HG03378 (cell line): ENCODE measurements at regions not wholly inside any gene's neighbourhood (a gene's known extent, or its start where the extent isn't known, plus 50 kb on each side); places are given as distances from the start of the nearest gene placed in this dataset.

ENCODE experiments used
- ATAC-seq: cut with Tn5 transposase; IDR thresholded peaks from one replicate; pipeline ENCODE4 v1.9.1; 2021; ENCODE audit warnings: mild to moderate bottlenecking, moderate library complexity; ENCODE audit not compliant: unreplicated experiment

GRCh38 chr16:87074641-87075318 is 242.4 kb downstream of the C16orf95 start:
- ATAC-seq, result no peak

DNA sequence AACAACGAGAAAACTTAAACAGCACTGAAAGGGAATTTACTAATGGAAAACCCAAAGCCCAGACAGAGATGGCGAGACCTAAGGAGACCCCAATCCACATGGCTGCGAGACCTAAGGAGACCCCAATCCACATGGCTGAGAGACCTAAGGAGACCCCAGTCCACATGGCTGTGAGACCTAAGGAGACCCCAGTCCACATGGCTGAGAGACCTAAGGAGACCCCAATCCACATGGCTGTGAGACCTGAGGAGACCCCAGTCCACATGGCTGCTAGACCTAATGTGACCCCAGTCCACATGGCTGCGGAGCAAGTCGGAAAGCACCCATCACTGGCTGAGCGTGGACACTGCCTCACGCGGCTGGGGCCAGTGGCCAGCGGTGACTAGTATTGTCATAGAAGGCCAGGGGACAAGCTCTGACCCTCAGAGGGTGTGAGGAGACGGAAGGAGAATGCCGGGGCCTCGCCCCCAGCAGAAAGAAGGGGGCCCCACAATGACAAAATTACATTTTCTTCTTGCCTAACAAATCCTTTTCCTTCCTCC is 241.8 kb downstream of the C16orf95 start:
- no peak for ATAC-seq

DNA sequence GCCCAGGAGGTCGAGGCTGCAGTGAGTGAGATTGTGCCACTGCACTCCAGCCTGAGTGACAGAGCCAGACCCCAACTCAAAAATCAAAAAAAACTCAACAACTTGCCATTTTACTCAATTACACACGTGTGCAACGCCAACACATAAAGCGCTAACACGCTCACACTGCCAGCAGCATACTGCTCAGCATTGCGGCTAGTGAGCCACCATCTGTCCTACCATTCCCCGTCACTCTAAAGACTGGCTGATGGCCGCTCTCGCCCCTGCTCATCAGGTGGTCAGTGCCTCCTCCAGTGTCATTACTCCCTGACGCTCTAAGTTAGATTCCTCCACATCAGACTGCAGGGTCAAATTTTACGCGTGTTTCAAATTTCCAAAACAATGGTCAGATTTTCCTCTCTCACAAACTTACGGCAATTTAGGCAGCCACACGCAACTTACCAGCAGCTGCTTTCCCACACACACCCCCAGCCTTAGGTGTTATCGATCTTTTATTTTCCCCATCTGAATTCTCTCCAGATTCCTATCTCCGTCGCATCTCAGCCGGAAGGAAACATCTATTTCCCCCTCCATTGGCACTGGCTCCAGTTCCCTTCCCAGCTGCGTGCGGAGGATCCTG is 240.8 kb downstream of the C16orf95 start:
- no peak for ATAC-seq

DNA sequence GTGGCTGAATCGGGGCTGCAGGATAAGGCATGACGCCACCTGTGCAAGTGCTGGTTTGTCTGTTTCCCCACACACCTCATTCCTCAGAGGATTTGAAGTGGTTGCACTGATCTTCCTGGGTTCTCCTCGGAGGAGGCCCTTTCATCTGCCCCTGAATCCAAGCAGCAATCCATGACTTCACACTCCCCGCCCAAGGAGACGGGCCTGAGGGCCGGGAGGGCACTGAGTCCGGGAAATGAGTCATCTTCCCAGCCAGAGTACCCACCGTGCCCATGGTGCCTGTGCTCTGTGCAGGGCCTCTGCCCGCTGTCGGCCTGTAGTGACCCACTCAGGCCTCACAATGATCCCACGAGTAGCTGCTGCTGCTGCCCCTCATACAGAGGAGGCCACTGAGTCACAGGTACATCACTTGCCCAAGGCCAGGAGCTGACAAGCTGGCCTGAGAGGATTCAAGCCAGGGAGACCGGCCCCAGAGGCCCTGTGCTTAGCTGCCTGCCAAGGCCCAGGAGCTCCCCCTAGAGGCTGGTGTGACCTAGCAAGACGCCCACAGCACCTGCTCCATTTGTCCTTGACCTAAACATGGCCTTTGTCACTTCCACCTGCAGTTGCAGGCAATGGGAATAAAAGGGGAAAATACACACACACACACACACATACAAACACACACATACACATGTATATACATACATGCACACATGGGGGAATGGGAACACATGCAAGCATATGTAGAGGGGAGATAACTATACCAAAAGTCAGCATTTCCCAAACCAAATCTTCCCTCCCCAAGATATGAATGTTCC is 240.0 kb downstream of the C16orf95 start:
- no peak for ATAC-seq

DNA sequence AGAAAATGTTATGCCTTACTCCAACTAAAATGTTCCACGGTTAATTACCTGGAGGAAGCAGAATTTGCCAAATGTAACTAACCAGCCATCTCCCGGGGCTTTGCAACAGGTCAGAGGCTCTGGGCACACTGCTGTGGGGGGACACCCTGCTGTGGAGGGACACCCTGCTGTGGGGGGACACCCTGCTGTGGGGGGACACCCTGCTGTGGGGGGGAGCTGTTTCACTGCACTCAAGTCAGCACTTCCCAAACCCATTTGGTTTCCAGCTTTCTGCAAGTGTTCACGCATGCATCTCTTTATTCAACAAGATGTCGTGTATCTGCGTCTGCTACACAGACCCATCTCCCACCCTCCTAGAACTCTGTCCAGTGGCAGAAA is 239.5 kb downstream of the C16orf95 start:
- no peak for ATAC-seq

DNA sequence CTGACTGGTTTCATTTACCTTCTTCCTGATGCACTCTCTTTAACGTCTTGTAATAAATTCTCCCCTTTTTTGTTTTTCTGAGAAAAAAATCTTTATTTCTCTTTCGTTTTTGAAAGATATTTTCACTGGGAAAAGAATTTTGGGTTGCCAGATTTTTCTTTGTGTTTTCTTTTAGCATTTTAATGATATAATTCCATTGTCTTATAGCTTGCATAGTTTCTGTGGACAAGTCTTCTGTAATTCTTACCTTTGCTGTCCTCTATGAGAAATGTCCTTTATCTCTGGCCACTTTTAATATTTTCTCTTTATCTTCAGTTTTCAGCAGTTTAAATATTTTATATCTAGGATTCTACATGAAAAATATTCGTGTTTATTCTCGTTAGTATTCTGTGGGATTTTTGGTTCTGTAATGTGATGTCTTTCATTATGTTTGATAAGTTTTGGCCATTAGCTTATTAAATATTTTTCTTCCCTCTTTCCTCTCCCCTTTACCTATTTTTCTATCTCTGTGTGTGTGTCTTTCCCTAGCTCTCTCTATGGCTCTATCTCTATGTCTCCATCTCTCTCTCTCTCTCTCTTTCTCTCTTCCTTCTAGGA is 236.5 kb downstream of the C16orf95 start:
- ATAC-seq, result no peak

DNA sequence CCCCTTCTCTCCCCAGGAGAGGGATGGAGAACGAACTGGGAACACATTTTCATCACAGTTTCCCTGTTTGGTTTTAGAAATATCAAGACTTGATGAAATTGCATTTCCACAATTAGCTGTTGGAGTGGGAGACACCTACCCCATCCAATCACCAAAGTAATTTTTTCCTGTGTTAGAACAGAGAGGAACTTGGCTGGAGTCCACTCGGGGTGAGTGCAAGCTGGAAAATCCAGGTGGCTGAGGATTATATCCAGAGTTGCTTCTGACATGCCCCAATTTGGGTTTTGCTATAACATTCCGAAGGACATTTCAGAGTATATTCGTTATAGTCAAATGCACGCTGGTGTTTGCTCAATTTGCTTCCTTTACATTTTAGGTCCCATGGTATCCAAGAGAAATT is 231.8 kb downstream of the C16orf95 start:
- no peak for ATAC-seq

DNA sequence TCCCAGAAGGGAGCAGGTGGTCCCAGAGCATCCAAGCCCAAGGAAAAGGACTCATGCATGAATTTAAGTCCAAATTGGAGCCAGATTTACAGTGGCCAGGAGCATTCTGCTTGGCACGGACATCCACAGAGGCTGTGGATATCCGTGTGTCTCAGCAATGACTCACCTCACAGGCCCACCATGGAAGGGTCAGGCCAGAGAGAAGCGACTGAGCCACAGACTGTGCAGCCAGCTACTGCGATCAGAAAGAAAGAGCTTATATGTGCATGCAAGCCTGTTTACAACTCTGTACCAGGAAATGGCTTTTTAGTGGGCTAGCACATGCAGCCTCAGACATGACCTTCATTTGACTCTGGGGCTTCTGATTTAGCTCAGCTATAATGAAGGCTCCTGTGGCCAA is 231.0 kb downstream of the C16orf95 start:
- no peak for ATAC-seq

- no peak for ATAC-seq
Measured at GRCh38 chr16:87086575-87086974, 230.6 kb downstream of the C16orf95 start.

- no peak for ATAC-seq
Measured at GRCh38 chr16:87092958-87093357, 224.2 kb downstream of the C16orf95 start.

- no peak for ATAC-seq
Measured at GRCh38 chr16:87093804-87094555, 223.2 kb downstream of the C16orf95 start.

GRCh38 chr16:87094556-87094865 is 222.7 kb downstream of the C16orf95 start:
- no peak for ATAC-seq

DNA sequence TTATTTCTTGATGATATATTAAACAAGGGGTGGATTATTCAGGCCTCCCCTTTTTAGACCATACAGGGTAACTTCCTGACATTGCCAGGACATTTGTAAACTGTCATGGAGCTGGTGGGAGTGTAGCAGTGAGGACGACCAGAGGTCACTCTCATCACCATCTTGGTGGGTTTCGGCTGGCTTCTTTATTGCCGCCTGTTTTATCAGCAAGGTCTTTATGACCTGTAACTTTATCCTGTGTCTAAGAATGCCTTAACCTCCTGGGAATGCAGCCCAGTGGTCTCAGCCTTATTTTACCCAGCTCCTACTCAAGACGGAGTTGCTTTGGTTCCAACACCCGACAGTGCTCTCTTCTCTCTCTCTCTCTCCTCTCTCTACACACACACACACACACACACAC is 221.9 kb downstream of the C16orf95 start:
- ATAC-seq, result no peak

GRCh38 chr16:87096746-87097333 is 220.4 kb downstream of the C16orf95 start:
- ATAC-seq, result no peak

- ATAC-seq, result no peak
Measured at GRCh38 chr16:87098361-87098760, 218.8 kb downstream of the C16orf95 start.

GRCh38 chr16:87098976-87099720 is 218.0 kb downstream of the C16orf95 start:
- no peak for ATAC-seq

GRCh38 chr16:87100306-87101058 is 216.7 kb downstream of the C16orf95 start:
- ATAC-seq, result no peak

GRCh38 chr16:87101903-87102302 is 215.3 kb downstream of the C16orf95 start:
- ATAC-seq, result no peak

DNA sequence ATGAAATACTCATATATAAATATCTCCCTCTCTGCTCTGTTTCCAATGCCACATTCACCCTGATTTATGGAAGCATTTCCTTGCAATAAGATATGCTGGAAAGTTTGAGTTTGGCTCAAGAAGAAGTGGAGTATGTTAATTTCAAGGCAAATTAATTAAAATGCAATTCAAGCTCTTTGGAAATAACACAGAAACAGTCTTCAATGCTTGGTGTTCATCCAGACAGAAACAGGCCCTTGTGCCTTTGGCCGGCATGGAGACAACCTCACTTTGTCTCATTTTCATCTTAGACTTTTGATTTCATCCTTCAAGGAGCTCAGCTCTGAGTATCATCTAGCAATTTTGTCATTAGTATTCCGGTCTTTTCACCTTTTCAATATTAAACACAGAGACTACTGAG is 210.0 kb downstream of the C16orf95 start:
- no peak for ATAC-seq
